ENCODE measurements at regions not wholly inside any gene's neighbourhood (a gene's known extent, or its start where the extent isn't known, plus 50 kb on each side); places are given as distances from the start of the nearest gene placed in this dataset.

DNA sequence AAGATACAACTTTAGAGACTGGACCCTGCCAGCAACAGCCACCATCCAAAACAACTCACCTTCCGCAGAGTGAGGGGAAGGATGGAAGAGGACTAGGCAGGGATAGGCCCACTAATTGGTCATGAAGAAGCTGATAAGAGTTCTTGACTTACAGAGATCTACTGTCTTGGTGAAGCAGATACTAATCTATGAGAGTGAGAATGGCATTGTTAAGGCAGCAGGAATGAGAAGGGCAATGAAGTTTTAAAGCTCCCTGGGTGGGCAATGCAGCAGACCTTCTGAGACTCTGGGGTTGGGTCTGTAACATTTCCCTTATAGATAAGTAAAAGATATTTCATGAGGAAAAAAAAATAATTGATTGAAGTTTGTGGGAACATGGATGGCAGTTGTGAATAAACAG, 63.7 kb downstream of the KLF12 start:
- TF ChIP-seq, protein P1, sequence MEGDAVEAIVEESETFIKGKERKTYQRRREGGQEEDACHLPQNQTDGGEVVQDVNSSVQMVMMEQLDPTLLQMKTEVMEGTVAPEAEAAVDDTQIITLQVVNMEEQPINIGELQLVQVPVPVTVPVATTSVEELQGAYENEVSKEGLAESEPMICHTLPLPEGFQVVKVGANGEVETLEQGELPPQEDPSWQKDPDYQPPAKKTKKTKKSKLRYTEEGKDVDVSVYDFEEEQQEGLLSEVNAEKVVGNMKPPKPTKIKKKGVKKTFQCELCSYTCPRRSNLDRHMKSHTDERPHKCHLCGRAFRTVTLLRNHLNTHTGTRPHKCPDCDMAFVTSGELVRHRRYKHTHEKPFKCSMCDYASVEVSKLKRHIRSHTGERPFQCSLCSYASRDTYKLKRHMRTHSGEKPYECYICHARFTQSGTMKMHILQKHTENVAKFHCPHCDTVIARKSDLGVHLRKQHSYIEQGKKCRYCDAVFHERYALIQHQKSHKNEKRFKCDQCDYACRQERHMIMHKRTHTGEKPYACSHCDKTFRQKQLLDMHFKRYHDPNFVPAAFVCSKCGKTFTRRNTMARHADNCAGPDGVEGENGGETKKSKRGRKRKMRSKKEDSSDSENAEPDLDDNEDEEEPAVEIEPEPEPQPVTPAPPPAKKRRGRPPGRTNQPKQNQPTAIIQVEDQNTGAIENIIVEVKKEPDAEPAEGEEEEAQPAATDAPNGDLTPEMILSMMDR (IDR thresholded peaks at IDR 0.05; ENCODE audit: low read length, missing control alignments): no peak
- DNase-seq (ENCODE audit: low read depth): no peak
- H3K4me3 ChIP-seq (replicated peaks; ENCODE audit: low read depth, low read length): no peak overlapping the region

DNA sequence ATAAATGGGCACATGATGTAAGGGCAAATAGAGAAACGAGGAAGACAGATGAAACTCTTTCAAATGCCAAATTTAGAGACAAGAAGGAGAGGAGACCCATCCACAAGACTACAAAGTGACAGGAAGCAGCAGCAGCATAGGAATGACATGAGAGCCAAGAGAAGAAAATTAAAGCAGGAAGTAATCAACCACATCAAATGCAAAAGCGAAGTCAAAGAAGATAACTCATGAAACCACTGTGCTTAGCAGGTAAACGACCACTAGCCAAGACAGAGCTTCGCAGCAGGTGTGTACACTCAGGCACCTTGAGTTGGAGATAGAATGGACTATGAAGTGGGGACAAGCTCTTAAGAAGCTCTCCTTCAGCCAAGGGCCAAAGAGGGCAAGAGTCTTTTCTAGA, 64.1 kb downstream of the KLF12 start:
- TF ChIP-seq, protein P1 (IDR thresholded peaks at IDR 0.05; ENCODE audit: low read length, missing control alignments): no peak
- H3K4me3 ChIP-seq (replicated peaks; ENCODE audit: low read depth, low read length): no peak overlapping the region
- no peak for DNase-seq (ENCODE audit: low read depth)

DNA sequence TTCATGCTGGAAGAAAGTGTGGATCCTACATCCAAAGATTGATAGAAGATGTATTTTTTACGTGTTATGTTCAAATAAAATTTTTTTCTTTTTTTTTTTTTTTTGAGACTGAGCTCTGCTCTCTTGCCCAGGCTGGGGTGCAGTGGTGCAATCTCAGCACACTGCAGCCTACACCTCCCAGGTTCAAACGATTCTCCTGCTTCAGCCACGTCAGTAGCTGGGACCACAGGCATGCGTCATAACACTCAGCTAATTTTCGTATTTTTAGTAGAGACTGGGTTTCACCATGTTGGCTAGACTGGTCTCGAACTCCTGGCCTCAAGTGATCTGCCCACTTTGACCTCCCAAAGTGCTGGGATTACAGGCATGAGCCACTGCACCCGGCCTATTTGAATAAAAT, 65.7 kb downstream of the KLF12 start:
- DNase-seq (ENCODE audit: low read depth): no peak
- TF ChIP-seq, protein P1 (IDR thresholded peaks at IDR 0.05; ENCODE audit: low read length, missing control alignments): no peak
- H3K4me3 ChIP-seq (replicated peaks; ENCODE audit: low read depth, low read length): no peak overlapping the region

DNA sequence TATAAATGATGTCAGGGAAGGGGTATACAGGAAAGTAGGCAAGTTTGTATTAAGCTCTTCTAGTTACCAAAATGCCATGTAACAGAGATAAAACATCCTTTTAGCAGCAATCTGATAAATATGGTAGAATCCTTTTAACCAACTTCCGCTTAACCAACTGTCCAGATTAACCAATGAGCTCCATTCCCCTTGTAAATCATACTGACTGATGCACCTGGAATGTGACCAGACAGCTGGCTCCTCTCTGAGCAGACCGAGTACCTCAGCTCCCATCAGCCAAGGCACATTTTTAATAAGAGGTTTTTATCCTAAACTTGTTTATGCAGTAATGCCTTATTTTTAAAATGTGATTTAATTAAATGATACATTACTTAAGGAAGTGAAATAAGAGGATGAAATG, 66.4 kb downstream of the KLF12 start:
- no peak overlapping the region for H3K4me3 ChIP-seq (replicated peaks; ENCODE audit: low read depth, low read length)
- no peak for DNase-seq (ENCODE audit: low read depth)
- TF ChIP-seq, protein P1 (IDR thresholded peaks at IDR 0.05; ENCODE audit: low read length, missing control alignments): no peak

DNA sequence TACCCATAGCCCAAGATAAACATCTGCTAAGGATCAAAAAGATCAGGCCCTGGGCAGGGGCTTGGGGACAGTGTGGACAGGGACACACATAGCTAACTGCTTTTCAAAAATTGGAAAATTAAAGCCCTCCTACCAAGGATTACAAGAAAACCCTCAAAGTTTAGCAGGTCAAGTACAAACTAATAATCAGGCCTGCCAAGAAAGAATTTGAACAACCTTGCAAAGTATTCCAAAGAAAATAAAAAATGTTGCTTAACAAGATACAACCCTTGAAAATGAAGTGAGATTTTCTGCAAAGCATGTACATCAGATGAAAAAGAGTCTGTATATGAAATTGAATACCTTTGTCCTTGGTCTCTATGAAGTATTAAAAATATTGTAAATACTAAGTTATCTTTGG, 67.3 kb downstream of the KLF12 start:
- H3K4me3 ChIP-seq (replicated peaks; ENCODE audit: low read depth, low read length): no peak overlapping the region
- DNase-seq (ENCODE audit: low read depth): no peak
- TF ChIP-seq, protein P1 (IDR thresholded peaks at IDR 0.05; ENCODE audit: low read length, missing control alignments): no peak

DNA sequence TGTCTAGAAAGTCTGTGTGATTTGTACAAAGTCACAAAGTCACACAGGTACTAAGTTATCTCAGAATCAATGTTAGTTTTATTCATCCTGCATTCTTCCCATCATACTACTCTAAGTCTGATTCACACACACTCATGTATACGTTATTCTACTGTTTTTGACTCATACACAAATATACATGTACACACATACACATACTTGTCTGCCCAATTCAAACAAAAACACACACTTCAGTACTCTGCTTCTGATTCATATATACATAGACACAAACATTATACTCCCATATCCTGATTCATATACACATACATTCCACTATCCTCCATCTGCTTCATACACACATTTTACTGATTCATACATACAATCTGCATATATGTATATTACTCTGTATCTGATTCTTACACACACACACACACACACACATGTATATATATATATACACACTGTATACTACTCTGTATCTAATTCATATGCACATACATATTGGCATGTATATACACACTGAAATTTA, 69.3 kb downstream of the KLF12 start:
- H3K4me3 ChIP-seq (replicated peaks; ENCODE audit: low read depth, low read length): no peak overlapping the region
- TF ChIP-seq, protein P1 (IDR thresholded peaks at IDR 0.05; ENCODE audit: low read length, missing control alignments): no peak
- no peak for DNase-seq (ENCODE audit: low read depth)

DNA sequence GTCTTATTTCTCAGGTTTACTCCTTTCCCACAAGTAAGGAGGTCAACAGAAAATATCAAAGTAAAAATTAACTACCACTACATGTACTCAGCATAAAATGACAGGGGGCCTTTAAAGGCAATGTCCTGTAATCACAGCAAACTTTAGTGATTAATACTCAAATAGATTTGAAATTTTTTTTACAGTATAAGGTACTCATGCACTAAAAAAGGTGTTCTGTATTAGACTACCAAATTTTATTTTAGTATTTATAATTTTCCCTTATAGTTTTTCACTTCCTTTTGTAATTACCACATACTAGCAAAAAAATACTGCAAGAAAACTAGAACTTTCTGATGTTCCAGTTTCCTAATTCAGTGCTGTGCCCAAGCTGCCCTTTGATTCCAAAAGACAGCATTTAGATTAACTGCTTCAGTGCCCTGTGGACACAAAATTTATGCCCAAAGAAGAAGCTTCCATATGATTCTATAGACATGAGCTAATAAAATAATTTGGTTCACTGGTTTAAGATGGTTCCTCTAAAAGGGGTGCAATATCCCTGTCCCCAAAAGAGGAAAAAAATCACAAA, 70.6 kb downstream of the KLF12 start:
- TF ChIP-seq, protein P1 (IDR thresholded peaks at IDR 0.05; ENCODE audit: low read length, missing control alignments): no peak

More for the DNA sequence above, 70.6 kb downstream of the KLF12 start:
- H3K4me3 ChIP-seq (replicated peaks; ENCODE audit: low read depth, low read length): no peak overlapping the region
- no peak for DNase-seq (ENCODE audit: low read depth)

All from fibroblast of pulmonary artery (primary cell).